Globus pallidus (tissue), 1 donor: ENCODE measurements at regions not wholly inside any gene's neighbourhood (a gene's known extent, or its start where the extent isn't known, plus 50 kb on each side); places are given as distances from the start of the nearest gene placed in this dataset.
"Not testable (repeated sequence)": the region's sequence is repeated elsewhere in the genome, so short reads cannot be mapped to it uniquely, and the experiment has no call there.

ENCODE experiments used
- DNase-seq: peaks from one replicate; pipeline ENCODE4 v3.0.0-alpha.2; 2015; ENCODE audit warnings: low spot score

GRCh38 chr2:10223932-10224720, 78.6 kb upstream of the HPCAL1 start:
- no peak for DNase-seq

- no peak for DNase-seq
Observed at GRCh38 chr2:10224734-10225133, 78.0 kb upstream of the HPCAL1 start.

- no peak for DNase-seq
Observed at GRCh38 chr2:10225291-10226037, 77.2 kb upstream of the HPCAL1 start.

GRCh38 chr2:10226038-10226724, 76.5 kb upstream of the HPCAL1 start:
- DNase-seq = no peak

- no peak for DNase-seq
Observed at GRCh38 chr2:10228611-10229365, 73.9 kb upstream of the HPCAL1 start.

- no peak for DNase-seq
Observed at GRCh38 chr2:10229462-10230099, 73.1 kb upstream of the HPCAL1 start.

- DNase-seq = no peak
Observed at GRCh38 chr2:10230499-10230898, 72.2 kb upstream of the HPCAL1 start.

- not testable (repeated sequence) for DNase-seq
Observed at GRCh38 chr2:10230921-10231320, 71.8 kb upstream of the HPCAL1 start.

- no peak for DNase-seq
Observed at GRCh38 chr2:10231551-10232085, 71.1 kb upstream of the HPCAL1 start.

- DNase-seq = no peak
Observed at GRCh38 chr2:10232096-10232815, 70.4 kb upstream of the HPCAL1 start.

GRCh38 chr2:10233131-10234012, 69.3 kb upstream of the HPCAL1 start:
- no peak for DNase-seq

GRCh38 chr2:10234013-10234306, 68.7 kb upstream of the HPCAL1 start:
- no peak for DNase-seq

GRCh38 chr2:10234409-10235094, 68.2 kb upstream of the HPCAL1 start:
- no peak for DNase-seq

GRCh38 chr2:10235099-10235908, 67.4 kb upstream of the HPCAL1 start:
- no peak for DNase-seq

GRCh38 chr2:10235909-10236550, 66.7 kb upstream of the HPCAL1 start:
- no peak for DNase-seq

GRCh38 chr2:10236571-10237391, 65.9 kb upstream of the HPCAL1 start:
- no peak for DNase-seq
